ENCODE measurements at regions not wholly inside any gene's neighbourhood (a gene's known extent, or its start where the extent isn't known, plus 50 kb on each side); places are given as distances from the start of the nearest gene placed in this dataset.

GRCh38 chr2:150639383-150639782, 151.9 kb upstream of the RND3 start:
- DNase-seq (ENCODE audit: low read depth, low spot score) = no peak
- H3K27me3 ChIP-seq (ENCODE audit: insufficient read depth, low read length) = no peaks in the 10 kb centered on the region
- no peak overlapping the region for H3K4me2 ChIP-seq (ENCODE audit: low read length)
- H4K20me1 ChIP-seq (ENCODE audit: insufficient read depth) = no peaks in the 10 kb centered on the region
- no peaks in the 10 kb centered on the region for H3K9me2 ChIP-seq (ENCODE audit: insufficient read depth)
- no peak overlapping the region for H3K4me3 ChIP-seq (replicated peaks in 1 of 2; ENCODE audit: low read depth in 1 of 2, low read length in 2 of 2)
- H3K36me3 ChIP-seq (ENCODE audit: control insufficient read depth in 1 of 2, insufficient read depth in 2 of 2, low read length in 2 of 2) = no peaks in the 10 kb centered on the region
- RAD21 ChIA-PET (ENCODE audit: low non-redundant PET in 1 of 2, low total read pairs in 2 of 2, uncharacterized antibody in 2 of 2, unreplicated experiment in 2 of 2) = no interaction called here
- intact Hi-C loops (cut with micrococcal nuclease) = no loop called here
- POLR2A ChIA-PET = no interaction called here
- BruUV-seq (replicated peaks) = no TSS peak
- H3K9ac ChIP-seq (ENCODE audit: low read length) = no peak overlapping the region
- no peak for TF ChIP-seq POLR2A (IDR thresholded peaks at IDR 0.05; ENCODE audit: borderline replicate concordance, extremely low read depth, insufficient read depth, insufficient read length)
- TF ChIP-seq, protein P1, sequence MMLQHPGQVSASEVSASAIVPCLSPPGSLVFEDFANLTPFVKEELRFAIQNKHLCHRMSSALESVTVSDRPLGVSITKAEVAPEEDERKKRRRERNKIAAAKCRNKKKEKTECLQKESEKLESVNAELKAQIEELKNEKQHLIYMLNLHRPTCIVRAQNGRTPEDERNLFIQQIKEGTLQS (IDR thresholded peaks at IDR 0.05) = no peak
- TF ChIP-seq, protein P2, sequence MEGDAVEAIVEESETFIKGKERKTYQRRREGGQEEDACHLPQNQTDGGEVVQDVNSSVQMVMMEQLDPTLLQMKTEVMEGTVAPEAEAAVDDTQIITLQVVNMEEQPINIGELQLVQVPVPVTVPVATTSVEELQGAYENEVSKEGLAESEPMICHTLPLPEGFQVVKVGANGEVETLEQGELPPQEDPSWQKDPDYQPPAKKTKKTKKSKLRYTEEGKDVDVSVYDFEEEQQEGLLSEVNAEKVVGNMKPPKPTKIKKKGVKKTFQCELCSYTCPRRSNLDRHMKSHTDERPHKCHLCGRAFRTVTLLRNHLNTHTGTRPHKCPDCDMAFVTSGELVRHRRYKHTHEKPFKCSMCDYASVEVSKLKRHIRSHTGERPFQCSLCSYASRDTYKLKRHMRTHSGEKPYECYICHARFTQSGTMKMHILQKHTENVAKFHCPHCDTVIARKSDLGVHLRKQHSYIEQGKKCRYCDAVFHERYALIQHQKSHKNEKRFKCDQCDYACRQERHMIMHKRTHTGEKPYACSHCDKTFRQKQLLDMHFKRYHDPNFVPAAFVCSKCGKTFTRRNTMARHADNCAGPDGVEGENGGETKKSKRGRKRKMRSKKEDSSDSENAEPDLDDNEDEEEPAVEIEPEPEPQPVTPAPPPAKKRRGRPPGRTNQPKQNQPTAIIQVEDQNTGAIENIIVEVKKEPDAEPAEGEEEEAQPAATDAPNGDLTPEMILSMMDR (IDR thresholded peaks at IDR 0.05 in 2 of 3, conservative IDR thresholded peaks at IDR 0.05 in 1 of 3; ENCODE audit: borderline replicate concordance in 1 of 3, insufficient read depth in 1 of 3, low read depth in 2 of 3, low read length in 2 of 3) = no peak
- TF ChIP-seq EZH2phosphoT487 (IDR thresholded peaks at IDR 0.05; ENCODE audit: borderline replicate concordance) = no peak
- TF ChIP-seq JUND (IDR thresholded peaks at IDR 0.05) = no peak
- no peak for TF ChIP-seq ELF1 (IDR thresholded peaks at IDR 0.05; ENCODE audit: borderline replicate concordance, low read depth)
- no peak for TF ChIP-seq TCF7L2 (IDR thresholded peaks at IDR 0.05; ENCODE audit: borderline replicate concordance, extremely low read depth, insufficient read depth, insufficient read length)
- TF ChIP-seq REST (IDR thresholded peaks at IDR 0.05; ENCODE audit: low read depth) = no peak
- TF ChIP-seq RAD21 (IDR thresholded peaks at IDR 0.05; ENCODE audit: low read depth) = no peak
- TF ChIP-seq ZFX (IDR thresholded peaks at IDR 0.05) = no peak
- TF ChIP-seq FOSL1 (IDR thresholded peaks at IDR 0.05; ENCODE audit: low read depth) = no peak
- no peak for TF ChIP-seq ZBTB33 (IDR thresholded peaks at IDR 0.05; ENCODE audit: extremely low read depth, insufficient replicate concordance, low read length)
- TF ChIP-seq EGR1 (IDR thresholded peaks at IDR 0.05; ENCODE audit: low read depth) = no peak
- no peak for TF ChIP-seq SRF (IDR thresholded peaks at IDR 0.05; ENCODE audit: low read depth)
- no peak for TF ChIP-seq ZNF274 (IDR thresholded peaks at IDR 0.05; ENCODE audit: low read depth, low read length)
- no peak for TF ChIP-seq POLR2AphosphoS5 (IDR thresholded peaks at IDR 0.05; ENCODE audit: low read depth, low read length)
- TF ChIP-seq SP1 (IDR thresholded peaks at IDR 0.05; ENCODE audit: low read depth) = no peak
- no peak for TF ChIP-seq EZH2 (IDR thresholded peaks at IDR 0.05)
- TF ChIP-seq SIN3A (IDR thresholded peaks at IDR 0.05; ENCODE audit: low read depth) = no peak
- TF ChIP-seq, protein P3, sequence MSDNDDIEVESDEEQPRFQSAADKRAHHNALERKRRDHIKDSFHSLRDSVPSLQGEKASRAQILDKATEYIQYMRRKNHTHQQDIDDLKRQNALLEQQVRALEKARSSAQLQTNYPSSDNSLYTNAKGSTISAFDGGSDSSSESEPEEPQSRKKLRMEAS (IDR thresholded peaks at IDR 0.05) = no peak
- H3K79me2 ChIP-seq (ENCODE audit: insufficient read depth, low read length) = no peaks in the 10 kb centered on the region
- no peaks in the 10 kb centered on the region for H3K4me1 ChIP-seq (ENCODE audit: control insufficient read depth in 1 of 2, insufficient read depth in 2 of 2, low read length in 2 of 2)
- CTCF ChIA-PET = no interaction called here
- no peak overlapping the region for H3K27ac ChIP-seq (ENCODE audit: low read depth, low read length)
- H3K9me3 ChIP-seq (ENCODE audit: control insufficient read depth in 1 of 2, insufficient read depth in 1 of 2, low read depth in 1 of 2, low read length in 2 of 2) = no peaks in the 10 kb centered on the region
- no peak for ATAC-seq
- H2AFZ ChIP-seq (ENCODE audit: low read depth, low read length, poor library complexity, severe bottlenecking) = no peak overlapping the region
